DMS 273 (cell line): ENCODE measurements at regions not wholly inside any gene's neighbourhood (a gene's known extent, or its start where the extent isn't known, plus 50 kb on each side); places are given as distances from the start of the nearest gene placed in this dataset.

Experiments used
- DNase-seq: peaks from one replicate; lab custom pipeline; 2025; ENCODE audit not compliant: unreplicated experiment; lab: John Stamatoyannopoulos, UW

DNA sequence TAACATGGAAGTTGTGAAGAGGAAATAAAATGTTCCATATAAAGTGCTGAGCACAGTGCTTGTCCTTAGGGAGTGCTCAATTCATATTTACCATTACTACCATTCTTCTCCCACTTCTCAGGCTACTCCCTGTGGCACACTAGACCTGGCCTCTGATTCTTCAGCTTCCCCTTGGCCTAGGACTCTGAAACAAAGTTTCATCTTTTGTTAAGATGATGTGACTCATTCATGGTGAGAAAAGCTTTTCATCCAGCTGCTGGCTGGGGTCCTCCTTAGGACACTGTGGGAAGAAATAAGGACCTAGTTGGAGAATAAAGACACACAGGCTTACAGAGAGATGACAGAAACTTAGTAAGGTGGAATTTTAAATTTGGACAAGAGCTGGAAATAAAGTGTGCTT lies 314.8 kb downstream of the CDC5L start:
- no peak for DNase-seq

GRCh38 chr6:44704240-44705150 lies 317.0 kb downstream of the CDC5L start:
- DNase-seq: no peak

GRCh38 chr6:44705596-44705995 lies 318.1 kb downstream of the CDC5L start:
- DNase-seq: no peak

DNA sequence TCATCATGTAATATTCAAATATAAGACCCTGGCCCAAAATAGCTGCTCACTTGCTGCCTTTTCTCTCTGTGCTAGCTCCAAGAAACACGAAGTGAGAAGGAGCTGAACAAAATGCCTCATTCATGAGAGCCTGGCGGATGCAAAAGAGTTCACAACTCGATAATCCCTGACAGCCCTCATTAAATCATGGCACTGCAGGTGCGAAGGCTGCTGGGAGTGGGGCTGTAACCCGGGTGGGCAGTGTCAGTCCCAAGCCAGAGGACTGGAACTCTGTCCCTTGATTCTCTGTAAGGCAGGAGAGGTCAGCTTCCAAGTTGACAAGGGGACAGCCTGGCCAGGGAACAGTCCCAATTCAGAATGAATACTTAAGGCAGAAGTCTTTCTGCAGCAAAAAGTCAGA lies 318.5 kb downstream of the CDC5L start:
- DNase-seq: no peak

- DNase-seq: no peak
These were observed 320.7 kb downstream of the CDC5L start for GRCh38 chr6:44708208-44708607.

GRCh38 chr6:44712353-44713111 lies 325.0 kb downstream of the CDC5L start:
- DNase-seq: peak; percentile 22

GRCh38 chr6:44715188-44715587 lies 327.7 kb downstream of the CDC5L start:
- DNase-seq: no peak

DNA sequence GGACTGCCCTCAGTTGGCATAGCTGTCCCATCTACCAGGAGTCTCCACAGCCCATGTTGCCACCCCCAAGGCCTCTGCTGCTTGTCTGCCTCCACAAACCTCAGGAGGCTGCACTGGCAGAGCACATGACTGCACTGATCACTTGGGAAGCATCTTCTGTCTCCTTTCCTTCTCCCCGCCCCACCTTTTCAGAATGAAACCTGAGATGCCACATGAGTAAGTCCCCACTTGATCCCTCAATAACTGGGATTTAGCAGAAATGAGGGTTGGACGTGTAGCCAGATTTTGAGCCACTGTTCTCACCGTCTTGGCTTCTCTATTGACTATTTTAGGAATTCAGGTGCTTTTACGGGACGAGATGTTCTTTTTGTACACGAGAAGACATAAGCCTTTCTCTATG lies 328.4 kb downstream of the CDC5L start:
- DNase-seq: no peak

GRCh38 chr6:44717431-44717830 lies 329.9 kb downstream of the CDC5L start:
- DNase-seq: no peak

GRCh38 chr6:44721954-44722578 lies 334.6 kb downstream of the CDC5L start:
- no peak for DNase-seq

GRCh38 chr6:44722736-44723135 lies 335.2 kb downstream of the CDC5L start:
- DNase-seq: no peak

GRCh38 chr6:44723439-44724197 lies 336.1 kb downstream of the CDC5L start:
- no peak for DNase-seq

GRCh38 chr6:44725070-44725469 lies 337.6 kb downstream of the CDC5L start:
- DNase-seq: no peak

DNA sequence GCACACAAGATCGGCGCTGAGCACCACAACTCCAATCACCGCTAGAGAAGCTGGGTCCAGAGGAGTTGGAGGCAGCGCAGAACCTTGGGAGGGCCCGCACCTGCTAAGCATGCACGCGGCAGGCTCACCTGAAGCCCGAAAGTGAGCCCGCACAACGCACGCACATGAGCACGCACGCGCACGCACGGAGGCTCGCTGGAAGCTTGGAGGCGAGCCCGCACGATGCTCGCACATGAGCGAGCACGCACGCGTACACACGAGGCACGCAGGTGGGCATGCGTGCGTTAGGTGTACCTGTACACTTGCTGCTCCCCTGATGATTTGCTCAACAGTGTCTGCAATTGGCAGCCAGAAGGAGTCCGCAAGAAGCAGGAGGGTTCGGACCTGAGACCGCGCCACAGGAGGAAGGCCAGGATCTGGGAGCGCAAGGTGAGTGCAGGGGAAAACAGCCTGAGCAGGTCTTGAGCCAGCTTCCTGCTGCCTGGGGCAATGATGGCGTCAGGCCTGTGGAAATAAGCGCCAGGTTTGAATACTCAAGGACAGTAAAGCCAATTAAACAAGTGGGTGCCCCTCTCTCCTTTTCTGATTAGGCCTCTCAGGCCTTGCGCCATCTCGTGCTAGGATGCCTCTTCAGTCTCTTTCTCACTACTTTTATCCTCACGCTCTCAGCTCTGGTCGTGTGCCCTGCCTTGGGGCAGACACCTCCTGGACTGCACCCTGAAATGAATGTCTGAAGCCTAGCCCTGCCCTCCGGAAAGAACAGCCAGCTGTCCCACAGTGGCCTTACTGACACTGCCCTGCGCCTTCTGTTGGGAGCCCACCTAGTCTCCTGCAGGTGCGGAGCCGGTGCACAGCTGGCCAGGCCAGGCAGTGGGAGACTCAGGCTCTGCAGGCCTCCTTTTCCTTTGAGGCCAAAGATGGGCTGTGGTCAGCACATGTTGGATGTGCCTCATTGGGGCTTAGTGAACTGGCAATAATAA lies 340.4 kb downstream of the CDC5L start:
- DNase-seq: no peak

DNA sequence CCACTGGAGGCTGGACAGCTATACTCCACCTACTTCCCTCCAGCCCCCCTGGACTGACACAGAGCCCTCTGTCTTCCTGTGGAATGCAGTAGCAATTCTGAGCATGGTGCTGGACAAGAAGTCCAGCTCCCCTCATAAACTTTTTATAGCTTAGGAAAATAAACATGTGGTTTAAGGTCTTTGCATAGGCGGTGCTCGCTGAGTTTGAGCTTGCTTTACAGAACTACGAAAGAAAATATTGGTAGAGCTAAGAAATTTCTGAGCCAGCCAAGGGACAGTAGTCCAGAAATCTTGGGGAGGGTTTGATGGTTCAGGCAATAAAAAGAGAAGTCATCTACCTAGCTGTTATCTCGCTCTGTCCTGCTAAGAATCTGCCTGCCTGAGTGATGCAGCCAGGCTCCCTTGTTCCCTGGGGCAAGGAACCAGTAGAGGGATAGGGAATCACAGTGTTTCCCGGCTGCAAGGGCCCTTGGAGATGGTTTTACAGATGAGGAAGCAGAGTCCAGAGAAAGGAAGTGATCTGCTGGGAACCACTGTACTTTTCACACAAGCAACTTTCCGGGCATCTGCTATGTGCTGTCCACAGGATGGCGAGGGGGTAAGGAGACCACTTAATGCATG lies 343.4 kb downstream of the CDC5L start:
- no peak for DNase-seq

- DNase-seq: no peak
These were observed 344.1 kb downstream of the CDC5L start for GRCh38 chr6:44731485-44732095.

- DNase-seq: no peak
These were observed 344.7 kb downstream of the CDC5L start for GRCh38 chr6:44732243-44732642.

- peak; percentile 69 for DNase-seq
These were observed 345.6 kb downstream of the CDC5L start for GRCh38 chr6:44733126-44733525.

DNA sequence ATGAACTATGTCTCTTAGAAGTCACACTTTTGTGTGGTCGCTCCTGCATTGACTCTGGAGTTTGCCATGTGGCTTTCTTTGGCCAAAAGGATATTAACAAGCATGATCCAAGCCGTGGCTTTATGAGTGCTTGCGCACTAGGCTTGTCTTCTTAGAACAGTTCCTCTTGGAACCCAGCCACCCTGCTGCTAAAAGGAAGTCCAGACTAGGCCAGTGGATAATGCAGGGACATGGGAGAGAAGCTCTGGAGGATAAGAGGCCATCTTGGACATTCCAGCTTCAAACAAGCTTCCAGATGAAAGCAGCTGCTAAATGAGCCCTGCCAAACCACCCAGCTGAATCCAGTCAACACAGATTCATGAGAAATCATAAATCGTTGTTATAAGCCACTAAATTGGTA lies 346.4 kb downstream of the CDC5L start:
- no peak for DNase-seq
